Heart left ventricle (tissue), 16 donors: ENCODE measurements at regions not wholly inside any gene's neighbourhood (a gene's known extent, or its start where the extent isn't known, plus 50 kb on each side); places are given as distances from the start of the nearest gene placed in this dataset.

ENCODE experiments used
- ATAC-seq, 4 donors: fragments of 200-7000 bp; cut with Tn5 transposase; one replicate each; pipeline ENCODE4 v1.9.1; 2020 to 2022; ENCODE audit warnings: moderate library complexity in 4 of 4, mild to moderate bottlenecking in 3 of 4, moderate number of reproducible peaks in 1 of 4
- DNase-seq, 5 donors: peaks; one replicate each; pipeline ENCODE4 v3.0.0-alpha.2; 2020
- H3K27ac ChIP-seq, 12 donors: fragments of 200-600 bp; sonication (generic) in 4 of 12; one replicate each; pipeline versions ENCODE4 v1.5.0 to v1.8.0; 2016 to 2022; ENCODE audit warnings: mild to moderate bottlenecking in 2 of 12
- H3K27me3 ChIP-seq, 9 donors: fragments of 200-600 bp; sonication (generic) in 2 of 9; one replicate each; pipeline versions ENCODE4 v1.5.1 to v1.8.0; 2016 to 2022; ENCODE audit warnings: mild to moderate bottlenecking in 3 of 9
- H3K36me3 ChIP-seq, 9 donors: fragments of 200-600 bp; sonication (generic) in 2 of 9; one replicate each; pipeline versions ENCODE4 v1.5.0 to v1.8.0; 2018 to 2022; ENCODE audit warnings: mild to moderate bottlenecking in 2 of 9
- H3K4me1 ChIP-seq, 12 donors: fragments of 200-600 bp; sonication (generic) in 4 of 12; one replicate each; pipeline versions ENCODE4 v1.5.0 to v1.8.0; 2016 to 2022; ENCODE audit warnings: mild to moderate bottlenecking in 3 of 12
- H3K4me3 ChIP-seq, 12 donors: fragments of 200-600 bp; sonication (generic) in 4 of 12; one replicate each; pipeline versions ENCODE4 v1.5.0 to v1.8.0; 2017 to 2022; ENCODE audit warnings: mild to moderate bottlenecking in 9 of 12, moderate library complexity in 4 of 12
- H3K9me3 ChIP-seq, 12 donors: fragments of 200-600 bp; sonication (generic) in 4 of 12; one replicate each; pipeline versions ENCODE4 v1.5.0 to v1.8.0; 2016 to 2022; ENCODE audit warnings: mild to moderate bottlenecking in 1 of 12
- CTCF ChIP-seq, 12 donors: fragments of 200-600 bp; sonication (generic) in 4 of 12; IDR thresholded peaks; one replicate each; pipeline versions ENCODE4 v1.5.0 to v1.8.0; 2018 to 2022; ENCODE audit warnings: antibody characterized with exemption in 12 of 12, mild to moderate bottlenecking in 5 of 12
- POLR2A ChIP-seq, 2 donors: fragments of 450-650 bp; IDR thresholded peaks; one replicate each; pipeline ENCODE4 v1.6.1; 2017; ENCODE audit warnings: antibody characterized with exemption in 2 of 2, mild to moderate bottlenecking in 2 of 2, moderate library complexity in 2 of 2
- WGBS, 4 donors: extraction: QIAGEN DNeasy Blood & Tissue Kit in 2 of 4; methylation state at CpG; one replicate each; pipeline versions ENCODE4 v1.1.5 to v1.1.7; 2013 to 2018; 5-methylcytosine and 5-hydroxymethylcytosine counted together
- intact Hi-C, 10 donors: fragments of 100-400 bp; cut with DNase I; formaldehyde crosslinking; loops; one replicate each; pipeline versions ENCODE4 v1.11.1 to v1.14.2; 2022
- donor health status: ischemic (EF 13 %, LVEDD 7.1; RV severe dilation, severe dysfunction).
- donor health status: healthy with polysubstance abuse.
- donor health status: DM: no; HTN: yes; CAD: no.
- donor health status: DM: no; HTN: no; CAD: no.
- donor health status: ischemic (EF 25% LVEDD 6.9; RV normal size, moderate dysfunction).
- donor health status: ischemic (EF 25% LVEDD 5.7; RV mildly dilated, moderate dysfunction).
- donor health status: healthy.
- donor health status: DM: yes; HTN: yes; CAD: no.
- donor health status: ischemic (EF 35%, LVEDD 5.7; RV mildly dilated, moderate dysfunction).
- donor health status: nonischemic (EF 11% LVEDD 7.7; RV severe dilation, severe dysfunction).
- donor health status: DM: yes; HTN: yes; CAD: no.
- donor health status: PGD.
- donor health status: ischemic (EF 29% LVEDD 5.4; RV normal size, mild dysfunction).
- donor health status: nonischemic (EF 23%, LVEDD 6.1; RV moderate dilation, normal function).

DNA sequence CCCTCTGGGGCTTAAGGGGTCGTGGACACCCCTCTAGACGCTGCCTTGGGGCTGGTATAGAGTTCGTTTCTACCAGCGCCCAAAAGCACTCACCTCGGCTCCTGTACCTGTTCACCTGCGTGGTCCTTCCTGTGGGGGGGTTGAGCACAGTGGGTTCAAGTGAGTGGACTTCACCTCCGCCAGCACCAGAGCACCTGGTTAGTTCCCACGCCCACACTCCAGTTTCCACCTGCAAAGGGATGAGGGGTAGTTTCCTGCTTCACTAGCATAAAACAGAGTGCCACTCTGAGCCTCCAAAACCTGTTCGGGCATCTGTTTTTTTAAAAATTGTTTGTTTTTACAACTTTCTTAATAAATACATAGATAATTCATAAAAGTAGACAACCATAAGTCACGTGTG lies 64.5 kb upstream of the SIPA1L2 start:
- Histone ChIP-seq H3K4me3 (no peak overlapping the region), H3K27me3 (peaks cover 0 to 4% (median 0%) of the 10 kb centered on the region in 9 donors), H3K4me1 (peaks cover 0 to 4% (median 0%) of the 10 kb centered on the region in 12 donors), H3K36me3 (no peaks in the 10 kb centered on the region), H3K9me3 (no peaks in the 10 kb centered on the region), H3K27ac (no peak overlapping the region)
- no peak for ATAC-seq
- 91 to 92% (median 92%) methylated on average over 7 to 10 of the region's 10 CpGs for WGBS, 4 donors
- intact Hi-C loops, result no loop called here
- TF ChIP-seq POLR2A (IDR thresholded peaks at IDR 0.05), result no peak
- no peak for TF ChIP-seq CTCF (IDR thresholded peaks at IDR 0.05)
- no peak for DNase-seq

GRCh38 chr1:232695621-232696385 lies 65.9 kb upstream of the SIPA1L2 start:
- ATAC-seq (no peak), DNase-seq (no peak)
- no peak overlapping the region for H3K27ac ChIP-seq
- H3K4me3 ChIP-seq, result no peak overlapping the region
- WGBS, 4 donors, result 82 to 86% (median 84%) methylated on average over 5 of the region's 5 CpGs
- no peaks in the 10 kb centered on the region for H3K36me3 ChIP-seq
- TF ChIP-seq CTCF (IDR thresholded peaks at IDR 0.05) (no peak), POLR2A (IDR thresholded peaks at IDR 0.05) (no peak)
- H3K27me3 ChIP-seq, result peaks cover 0 to 4% (median 0%) of the 10 kb centered on the region in 9 donors
- no peaks in the 10 kb centered on the region for H3K4me1 ChIP-seq
- intact Hi-C loops, result no loop called here
- H3K9me3 ChIP-seq, result no peaks in the 10 kb centered on the region

- intact Hi-C loops, result no loop called here
- DNase-seq (no peak), ATAC-seq (no peak)
- H3K27ac ChIP-seq, result no peak overlapping the region
- H3K36me3 ChIP-seq, result no peaks in the 10 kb centered on the region
- H3K4me1 ChIP-seq, result no peaks in the 10 kb centered on the region
- H3K9me3 ChIP-seq, result no peaks in the 10 kb centered on the region
- 70 to 79% (median 75%) methylated on average over 6 of the region's 6 CpGs for WGBS, 4 donors
- TF ChIP-seq CTCF (IDR thresholded peaks at IDR 0.05) (no peak), POLR2A (IDR thresholded peaks at IDR 0.05) (no peak)
- no peaks in the 10 kb centered on the region for H3K27me3 ChIP-seq
- no peak overlapping the region for H3K4me3 ChIP-seq
Measured at GRCh38 chr1:232696466-232696865, 66.5 kb upstream of the SIPA1L2 start.

- no peaks in the 10 kb centered on the region for H3K4me1 ChIP-seq
- intact Hi-C loops, result no loop called here
- 79 to 90% (median 89%) methylated on average over 4 of the region's 4 CpGs for WGBS, 4 donors
- no peak overlapping the region for H3K27ac ChIP-seq
- H3K9me3 ChIP-seq, result no peaks in the 10 kb centered on the region
- H3K4me3 ChIP-seq, result no peak overlapping the region
- ATAC-seq (no peak), DNase-seq (no peak)
- no peaks in the 10 kb centered on the region for H3K27me3 ChIP-seq
- no peaks in the 10 kb centered on the region for H3K36me3 ChIP-seq
- TF ChIP-seq CTCF (IDR thresholded peaks at IDR 0.05), result no peak
- no peak for TF ChIP-seq POLR2A (IDR thresholded peaks at IDR 0.05)
Measured at GRCh38 chr1:232697187-232697822, 67.4 kb upstream of the SIPA1L2 start.
